Testis (tissue), 2 donors: ENCODE measurements at regions not wholly inside any gene's neighbourhood (a gene's known extent, or its start where the extent isn't known, plus 50 kb on each side); places are given as distances from the start of the nearest gene placed in this dataset.

Experiments used
- POLR2A ChIP-seq: fragments of 450-650 bp; IDR thresholded peaks from one replicate; pipeline ENCODE4 v1.6.1; 2017; ENCODE audit warnings: antibody characterized with exemption, mild to moderate bottlenecking, moderate library complexity
- TF ChIP-seq, protein P1 (sequence below), 3 experiments: fragments of 450-650 bp in 2 of 3; fragments of 200-600 bp in 1 of 3; sonication (generic) in 1 of 3; IDR thresholded peaks; one replicate each; pipeline ENCODE4 v1.5.1; 2016 to 2019; ENCODE audit warnings: antibody characterized with exemption in 3 of 3, mild to moderate bottlenecking in 2 of 3, moderate library complexity in 1 of 3

DNA sequence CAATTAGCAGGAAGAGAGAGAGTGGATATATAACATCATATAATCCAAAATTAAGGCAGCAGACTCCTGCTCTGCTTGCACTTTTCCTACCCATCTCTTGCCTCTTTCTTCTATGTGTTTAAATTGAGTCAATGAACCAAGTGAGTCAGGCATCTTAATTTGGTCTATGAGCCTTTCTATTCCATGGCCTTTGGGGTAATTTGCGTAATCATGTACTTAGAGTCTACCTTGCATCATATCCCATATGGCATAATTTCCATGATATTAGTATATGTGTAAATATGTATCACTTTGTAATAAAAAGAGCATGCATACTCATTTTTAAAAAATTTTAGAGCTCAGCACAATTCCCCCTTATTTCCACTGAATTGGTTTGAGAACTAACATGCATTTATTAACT lies 555.2 kb downstream of the STK39 start:
- no peak for TF ChIP-seq POLR2A
- TF ChIP-seq, protein P1, sequence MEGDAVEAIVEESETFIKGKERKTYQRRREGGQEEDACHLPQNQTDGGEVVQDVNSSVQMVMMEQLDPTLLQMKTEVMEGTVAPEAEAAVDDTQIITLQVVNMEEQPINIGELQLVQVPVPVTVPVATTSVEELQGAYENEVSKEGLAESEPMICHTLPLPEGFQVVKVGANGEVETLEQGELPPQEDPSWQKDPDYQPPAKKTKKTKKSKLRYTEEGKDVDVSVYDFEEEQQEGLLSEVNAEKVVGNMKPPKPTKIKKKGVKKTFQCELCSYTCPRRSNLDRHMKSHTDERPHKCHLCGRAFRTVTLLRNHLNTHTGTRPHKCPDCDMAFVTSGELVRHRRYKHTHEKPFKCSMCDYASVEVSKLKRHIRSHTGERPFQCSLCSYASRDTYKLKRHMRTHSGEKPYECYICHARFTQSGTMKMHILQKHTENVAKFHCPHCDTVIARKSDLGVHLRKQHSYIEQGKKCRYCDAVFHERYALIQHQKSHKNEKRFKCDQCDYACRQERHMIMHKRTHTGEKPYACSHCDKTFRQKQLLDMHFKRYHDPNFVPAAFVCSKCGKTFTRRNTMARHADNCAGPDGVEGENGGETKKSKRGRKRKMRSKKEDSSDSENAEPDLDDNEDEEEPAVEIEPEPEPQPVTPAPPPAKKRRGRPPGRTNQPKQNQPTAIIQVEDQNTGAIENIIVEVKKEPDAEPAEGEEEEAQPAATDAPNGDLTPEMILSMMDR (IDR thresholded peaks at IDR 0.05): no peak
